Testis (tissue), 2 donors: ENCODE measurements at regions not wholly inside any gene's neighbourhood (a gene's known extent, or its start where the extent isn't known, plus 50 kb on each side); places are given as distances from the start of the nearest gene placed in this dataset.

Source experiments
- DNase-seq: peaks from one replicate; pipeline ENCODE4 v3.0.0-alpha.2; 2019
- H3K27ac ChIP-seq, 2 donors: fragments of 200-600 bp; sonication (generic); one replicate each; pipeline ENCODE4 v1.5.1; 2019
- H3K27me3 ChIP-seq: fragments of 200-600 bp; sonication (generic); one replicate; pipeline ENCODE4 v1.5.1; 2019
- H3K36me3 ChIP-seq: fragments of 200-600 bp; sonication (generic); one replicate; pipeline ENCODE4 v1.5.1; 2017; ENCODE audit warnings: low read depth; ENCODE audit errors: missing control alignments
- H3K4me1 ChIP-seq: fragments of 200-600 bp; sonication (generic); one replicate; pipeline ENCODE4 v1.5.1; 2019
- H3K4me3 ChIP-seq, 2 donors: fragments of 200-600 bp; sonication (generic); one replicate each; pipeline ENCODE4 v1.5.1; 2017 to 2019
- H3K9me3 ChIP-seq: fragments of 200-600 bp; sonication (generic); one replicate; pipeline ENCODE4 v1.5.1; 2017
- POLR2A ChIP-seq: fragments of 450-650 bp; IDR thresholded peaks from one replicate; pipeline ENCODE4 v1.6.1; 2017; ENCODE audit warnings: antibody characterized with exemption, mild to moderate bottlenecking, moderate library complexity
- WGBS, 2 donors: methylation state at CpG; one replicate each; pipeline ENCODE4 v1.1.5; 2018; 5-methylcytosine and 5-hydroxymethylcytosine counted together
- intact Hi-C: fragments of 100-400 bp; cut with DNase I; formaldehyde crosslinking; loops from one replicate; pipeline ENCODE4 v1.15.1; 2023; ENCODE audit warnings: low total_unique reads
- TF ChIP-seq, protein P1 (sequence below), 3 experiments: fragments of 450-650 bp in 2 of 3; fragments of 200-600 bp in 1 of 3; sonication (generic) in 1 of 3; IDR thresholded peaks; one replicate each; pipeline ENCODE4 v1.5.1; 2016 to 2019; ENCODE audit warnings: antibody characterized with exemption in 3 of 3, mild to moderate bottlenecking in 2 of 3, moderate library complexity in 1 of 3

DNA sequence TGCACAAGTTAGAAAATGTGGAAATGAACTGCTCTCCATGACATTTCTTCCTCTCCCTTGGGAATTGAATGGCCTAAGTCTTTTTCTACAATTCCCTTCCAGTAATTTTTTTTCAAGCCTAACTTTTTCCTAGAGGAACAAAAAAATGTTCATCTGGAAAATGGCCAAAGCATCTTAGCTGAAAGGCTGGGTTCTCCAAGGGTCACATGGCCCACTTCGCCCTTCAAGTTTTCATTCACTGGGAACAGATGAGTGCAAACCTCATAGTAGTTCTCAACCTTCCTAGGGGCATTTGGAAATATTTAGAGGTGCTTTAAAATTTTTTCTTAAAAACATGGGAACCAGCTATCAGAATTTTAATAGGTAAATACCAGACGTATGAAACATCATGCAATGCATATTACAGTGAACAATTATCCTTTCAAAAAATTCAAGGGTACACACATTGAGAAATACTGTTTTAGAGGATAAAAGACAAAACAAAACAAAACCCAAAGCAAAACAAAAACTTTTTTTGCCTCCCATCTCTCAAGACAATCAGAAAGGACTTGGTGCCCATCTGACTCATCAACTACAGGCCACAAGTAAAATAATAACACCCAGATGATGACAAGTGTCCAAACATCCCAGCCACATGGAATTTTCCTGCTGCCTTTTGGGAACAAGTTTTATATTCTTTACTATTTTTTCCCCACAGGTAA lies 208.8 kb downstream of the SLITRK6 start:
- WGBS, 2 donors, result 77 to 79% methylated on average over 2 of the region's 2 CpGs
- TF ChIP-seq, protein P1, sequence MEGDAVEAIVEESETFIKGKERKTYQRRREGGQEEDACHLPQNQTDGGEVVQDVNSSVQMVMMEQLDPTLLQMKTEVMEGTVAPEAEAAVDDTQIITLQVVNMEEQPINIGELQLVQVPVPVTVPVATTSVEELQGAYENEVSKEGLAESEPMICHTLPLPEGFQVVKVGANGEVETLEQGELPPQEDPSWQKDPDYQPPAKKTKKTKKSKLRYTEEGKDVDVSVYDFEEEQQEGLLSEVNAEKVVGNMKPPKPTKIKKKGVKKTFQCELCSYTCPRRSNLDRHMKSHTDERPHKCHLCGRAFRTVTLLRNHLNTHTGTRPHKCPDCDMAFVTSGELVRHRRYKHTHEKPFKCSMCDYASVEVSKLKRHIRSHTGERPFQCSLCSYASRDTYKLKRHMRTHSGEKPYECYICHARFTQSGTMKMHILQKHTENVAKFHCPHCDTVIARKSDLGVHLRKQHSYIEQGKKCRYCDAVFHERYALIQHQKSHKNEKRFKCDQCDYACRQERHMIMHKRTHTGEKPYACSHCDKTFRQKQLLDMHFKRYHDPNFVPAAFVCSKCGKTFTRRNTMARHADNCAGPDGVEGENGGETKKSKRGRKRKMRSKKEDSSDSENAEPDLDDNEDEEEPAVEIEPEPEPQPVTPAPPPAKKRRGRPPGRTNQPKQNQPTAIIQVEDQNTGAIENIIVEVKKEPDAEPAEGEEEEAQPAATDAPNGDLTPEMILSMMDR (IDR thresholded peaks at IDR 0.05), result no peak
- no peak for TF ChIP-seq POLR2A
- intact Hi-C loops, result no loop called here

DNA sequence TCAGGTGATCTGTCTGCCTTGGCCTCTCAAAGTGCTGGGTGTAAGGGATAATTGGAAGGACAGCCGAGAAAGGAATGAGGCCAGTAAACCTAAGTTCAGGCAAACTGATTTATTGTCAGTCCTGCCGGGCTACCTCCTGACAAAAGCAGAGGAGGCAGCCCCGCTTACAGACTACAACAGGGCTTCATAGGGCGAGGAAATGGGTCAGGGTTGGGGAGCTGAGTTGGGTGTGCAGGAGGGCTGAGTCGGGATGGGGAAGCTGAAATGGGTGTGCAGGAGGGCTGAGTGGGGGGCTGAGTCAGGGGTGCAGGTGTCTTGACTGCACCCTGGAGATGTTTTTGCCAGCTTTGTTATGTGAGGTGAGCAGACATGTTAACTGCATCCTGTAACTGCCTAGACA lies 210.2 kb downstream of the SLITRK6 start:
- H3K4me3 ChIP-seq, result no peak overlapping the region
- 80 to 83% methylated on average over 5 of the region's 5 CpGs for WGBS, 2 donors
- DNase-seq, result no peak
- intact Hi-C loops, result no loop called here
- TF ChIP-seq, protein P1 (IDR thresholded peaks at IDR 0.05), result no peak
- TF ChIP-seq POLR2A, result no peak
- no peaks in the 10 kb centered on the region for H3K36me3 ChIP-seq
- no peak overlapping the region for H3K27ac ChIP-seq
- H3K4me1 ChIP-seq, result no peaks in the 10 kb centered on the region
- H3K27me3 ChIP-seq, result no peaks in the 10 kb centered on the region
- H3K9me3 ChIP-seq, result no peaks in the 10 kb centered on the region

More for the DNA sequence above, 208.8 kb downstream of the SLITRK6 start:
- DNase-seq, result no peak
- Histone ChIP-seq H3K9me3 (no peaks in the 10 kb centered on the region), H3K36me3 (no peaks in the 10 kb centered on the region), H3K27ac (no peak overlapping the region), H3K27me3 (no peaks in the 10 kb centered on the region), H3K4me1 (no peaks in the 10 kb centered on the region), H3K4me3 (no peak overlapping the region)

DNA sequence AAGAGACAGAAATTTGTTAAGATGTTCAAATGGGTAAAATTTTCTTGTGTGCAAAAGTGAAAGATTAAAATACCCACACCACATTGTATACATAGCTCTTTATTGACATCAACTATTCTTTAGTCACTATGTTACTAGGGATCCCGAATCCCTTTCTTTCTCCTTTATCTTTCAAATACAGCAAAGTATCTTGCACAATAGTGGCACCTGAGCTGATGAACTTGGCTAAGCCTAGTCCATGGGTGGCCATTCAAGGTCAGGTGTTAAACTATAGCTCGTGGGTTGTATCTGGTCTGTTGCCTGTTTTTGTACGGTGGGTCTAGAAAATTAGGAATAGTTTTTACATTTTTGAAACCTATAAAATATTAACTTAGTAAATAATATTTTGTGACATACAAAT lies 210.9 kb downstream of the SLITRK6 start:
- H3K9me3 ChIP-seq, result no peaks in the 10 kb centered on the region
- no peak overlapping the region for H3K4me3 ChIP-seq
- intact Hi-C loops, result no loop called here
- H3K27ac ChIP-seq, result no peak overlapping the region
- TF ChIP-seq, protein P1 (IDR thresholded peaks at IDR 0.05), result no peak
- TF ChIP-seq POLR2A, result no peak
- WGBS, 2 donors, result 84 to 89% methylated on average over 3 of the region's 3 CpGs
- no peak for DNase-seq
- H3K4me1 ChIP-seq, result no peaks in the 10 kb centered on the region
- no peaks in the 10 kb centered on the region for H3K27me3 ChIP-seq
- no peaks in the 10 kb centered on the region for H3K36me3 ChIP-seq

DNA sequence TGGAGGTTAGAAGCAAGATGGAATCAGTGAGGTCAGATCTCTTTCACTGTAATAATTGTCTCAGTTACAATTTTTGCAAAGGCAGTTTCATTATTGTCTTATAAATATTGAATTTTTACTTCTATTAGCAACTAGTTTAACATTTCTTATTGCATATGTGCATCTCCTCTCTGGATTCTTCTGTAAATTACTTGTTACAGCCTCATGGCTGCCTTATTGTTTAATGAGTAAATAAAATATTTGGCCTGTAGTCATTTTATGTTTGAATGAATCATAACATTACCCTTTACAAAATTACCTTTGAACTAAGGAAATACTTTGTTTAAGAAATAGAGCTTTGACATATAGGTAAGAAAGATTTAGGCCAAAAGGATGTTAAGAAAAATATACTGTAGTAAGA lies 212.4 kb downstream of the SLITRK6 start:
- no peaks in the 10 kb centered on the region for H3K9me3 ChIP-seq
- intact Hi-C loops, result no loop called here
- H3K4me1 ChIP-seq, result no peaks in the 10 kb centered on the region
- TF ChIP-seq, protein P1 (IDR thresholded peaks at IDR 0.05), result no peak
- no peak for TF ChIP-seq POLR2A
- no peak overlapping the region for H3K27ac ChIP-seq
- H3K27me3 ChIP-seq, result no peaks in the 10 kb centered on the region
- no peaks in the 10 kb centered on the region for H3K36me3 ChIP-seq
- DNase-seq, result no peak
- no peak overlapping the region for H3K4me3 ChIP-seq

DNA sequence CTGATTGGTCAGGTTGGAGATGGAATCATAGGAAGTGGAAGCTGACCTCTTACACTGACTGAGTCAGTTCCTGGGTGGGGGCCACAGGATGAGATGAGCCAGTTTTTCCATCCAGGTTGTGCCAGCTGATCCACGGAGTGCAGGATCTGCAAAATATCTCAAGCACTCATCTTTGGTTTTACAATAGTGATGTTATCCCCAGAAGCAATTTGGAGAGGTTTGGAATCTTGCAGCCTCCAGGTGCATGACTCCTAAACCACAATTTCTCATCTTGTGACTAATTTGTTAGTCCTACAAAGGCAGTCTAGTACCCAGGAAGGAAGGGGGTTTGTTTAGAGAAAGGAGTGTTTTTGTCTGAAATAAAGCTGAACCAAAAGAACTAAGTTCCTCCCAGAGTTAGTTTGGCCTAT lies 212.8 kb downstream of the SLITRK6 start:
- Histone ChIP-seq H3K36me3 (no peaks in the 10 kb centered on the region), H3K4me1 (no peaks in the 10 kb centered on the region), H3K27ac (no peak overlapping the region), H3K27me3 (no peaks in the 10 kb centered on the region), H3K9me3 (no peaks in the 10 kb centered on the region), H3K4me3 (no peak overlapping the region)
- no peak for DNase-seq
- intact Hi-C loops, result no loop called here
- 71 to 86% methylated on average over 1 of the region's 1 CpG for WGBS, 2 donors
- no peak for TF ChIP-seq POLR2A
- TF ChIP-seq, protein P1 (IDR thresholded peaks at IDR 0.05), result no peak
